Body of pancreas (tissue), 4 donors: ENCODE measurements at regions not wholly inside any gene's neighbourhood (a gene's known extent, or its start where the extent isn't known, plus 50 kb on each side); places are given as distances from the start of the nearest gene placed in this dataset.

Experiments
- POLR2A ChIP-seq, 3 donors: fragments of 450-650 bp; IDR thresholded peaks; one replicate each; pipeline ENCODE4 v1.6.1; 2016; ENCODE audit warnings: antibody characterized with exemption in 3 of 3, mild to moderate bottlenecking in 2 of 3
- TF ChIP-seq, protein P1 (sequence below), 7 experiments: fragments of 450-650 bp in 4 of 7; fragments of 200-600 bp in 3 of 7; sonication (generic) in 3 of 7; IDR thresholded peaks; one replicate each; pipeline ENCODE4 v1.5.1; 2016 to 2019; ENCODE audit warnings: antibody characterized with exemption in 7 of 7

DNA sequence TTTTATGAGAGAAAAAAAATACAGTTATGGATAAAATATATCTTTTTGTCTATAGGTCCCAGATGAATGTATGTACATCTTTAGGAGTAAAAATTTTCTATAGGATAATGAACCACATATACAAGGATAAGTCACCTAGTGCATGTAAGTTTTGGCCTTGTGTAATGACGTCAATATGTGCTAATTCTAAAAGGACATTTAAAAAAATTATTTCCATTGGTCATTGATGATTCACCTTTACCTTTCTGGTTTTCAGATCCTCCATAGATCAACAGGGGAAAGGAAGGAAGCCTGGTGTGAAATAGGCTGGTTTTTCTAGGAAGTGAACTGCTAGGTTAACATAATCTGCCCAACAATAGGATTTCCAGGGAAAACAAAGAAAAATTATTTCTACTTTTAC is 684.3 kb upstream of the SOX9 start:
- TF ChIP-seq POLR2A (IDR thresholded peaks at IDR 0.05) = no peak
- TF ChIP-seq, protein P1, sequence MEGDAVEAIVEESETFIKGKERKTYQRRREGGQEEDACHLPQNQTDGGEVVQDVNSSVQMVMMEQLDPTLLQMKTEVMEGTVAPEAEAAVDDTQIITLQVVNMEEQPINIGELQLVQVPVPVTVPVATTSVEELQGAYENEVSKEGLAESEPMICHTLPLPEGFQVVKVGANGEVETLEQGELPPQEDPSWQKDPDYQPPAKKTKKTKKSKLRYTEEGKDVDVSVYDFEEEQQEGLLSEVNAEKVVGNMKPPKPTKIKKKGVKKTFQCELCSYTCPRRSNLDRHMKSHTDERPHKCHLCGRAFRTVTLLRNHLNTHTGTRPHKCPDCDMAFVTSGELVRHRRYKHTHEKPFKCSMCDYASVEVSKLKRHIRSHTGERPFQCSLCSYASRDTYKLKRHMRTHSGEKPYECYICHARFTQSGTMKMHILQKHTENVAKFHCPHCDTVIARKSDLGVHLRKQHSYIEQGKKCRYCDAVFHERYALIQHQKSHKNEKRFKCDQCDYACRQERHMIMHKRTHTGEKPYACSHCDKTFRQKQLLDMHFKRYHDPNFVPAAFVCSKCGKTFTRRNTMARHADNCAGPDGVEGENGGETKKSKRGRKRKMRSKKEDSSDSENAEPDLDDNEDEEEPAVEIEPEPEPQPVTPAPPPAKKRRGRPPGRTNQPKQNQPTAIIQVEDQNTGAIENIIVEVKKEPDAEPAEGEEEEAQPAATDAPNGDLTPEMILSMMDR (IDR thresholded peaks at IDR 0.05) = no peak
